HG02571 (cell line): ENCODE measurements at regions not wholly inside any gene's neighbourhood (a gene's known extent, or its start where the extent isn't known, plus 50 kb on each side); places are given as distances from the start of the nearest gene placed in this dataset.

Source experiments
- ATAC-seq: cut with Tn5 transposase; IDR thresholded peaks from one replicate; pipeline ENCODE4 v1.9.1; 2021; ENCODE audit warnings: mild to moderate bottlenecking, moderate library complexity; ENCODE audit not compliant: unreplicated experiment

DNA sequence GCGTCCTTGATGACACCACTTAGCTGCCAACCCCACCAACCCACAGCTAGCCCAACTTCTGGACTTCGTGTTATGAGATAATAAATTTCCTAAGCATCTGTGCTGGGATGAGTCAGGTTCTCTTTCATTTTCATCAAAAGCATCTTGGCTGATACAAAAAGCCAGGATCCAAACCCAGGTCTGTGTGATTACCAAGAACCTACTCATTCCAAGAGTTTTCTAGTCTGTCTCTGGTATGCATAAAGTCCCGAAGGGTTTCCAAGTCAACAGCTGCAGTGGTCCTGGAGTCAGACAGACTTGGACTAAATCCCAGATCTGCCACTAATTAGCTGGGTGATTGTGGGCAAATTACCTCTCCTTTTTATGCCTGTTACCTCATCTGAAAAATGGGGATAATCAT is 55.5 kb upstream of the SERP2 start:
- ATAC-seq: no peak

DNA sequence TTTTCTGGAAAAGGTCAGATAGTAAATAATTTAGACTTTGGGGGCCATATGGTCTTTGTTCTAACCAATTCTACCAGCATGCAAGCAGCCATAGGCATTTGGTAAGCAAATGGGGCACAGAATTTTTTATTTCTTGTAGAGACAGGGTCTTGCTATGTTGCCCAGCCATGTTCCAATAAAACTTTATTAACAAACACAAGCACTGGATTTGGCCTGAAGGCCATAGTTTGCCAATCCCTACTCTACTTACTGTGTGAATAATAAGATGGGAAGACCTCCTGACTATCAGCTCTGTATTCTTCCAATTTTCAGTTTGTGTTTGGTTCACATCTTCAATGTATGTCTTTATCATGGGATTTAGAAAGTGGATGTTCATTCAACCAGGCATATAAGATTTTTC is 53.0 kb upstream of the SERP2 start:
- ATAC-seq: no peak

DNA sequence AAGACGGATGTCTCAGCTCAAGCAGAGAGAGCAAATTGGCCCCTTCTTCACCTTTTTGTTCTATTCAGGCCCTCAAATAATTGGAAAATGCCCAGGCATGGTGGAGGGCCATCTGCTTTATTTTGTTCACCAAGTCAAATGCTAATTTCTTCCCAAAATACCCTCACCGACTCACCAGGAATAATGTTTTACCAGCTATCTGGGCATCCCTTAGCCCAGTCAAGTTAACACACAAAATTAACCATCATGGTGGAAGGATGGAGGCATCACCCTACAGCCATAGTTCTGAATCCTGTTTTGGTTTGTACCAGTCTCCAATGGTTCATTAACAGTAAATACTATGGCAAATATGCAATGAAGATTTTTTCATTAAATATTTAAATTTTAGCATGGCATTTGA is 51.7 kb upstream of the SERP2 start:
- no peak for ATAC-seq

DNA sequence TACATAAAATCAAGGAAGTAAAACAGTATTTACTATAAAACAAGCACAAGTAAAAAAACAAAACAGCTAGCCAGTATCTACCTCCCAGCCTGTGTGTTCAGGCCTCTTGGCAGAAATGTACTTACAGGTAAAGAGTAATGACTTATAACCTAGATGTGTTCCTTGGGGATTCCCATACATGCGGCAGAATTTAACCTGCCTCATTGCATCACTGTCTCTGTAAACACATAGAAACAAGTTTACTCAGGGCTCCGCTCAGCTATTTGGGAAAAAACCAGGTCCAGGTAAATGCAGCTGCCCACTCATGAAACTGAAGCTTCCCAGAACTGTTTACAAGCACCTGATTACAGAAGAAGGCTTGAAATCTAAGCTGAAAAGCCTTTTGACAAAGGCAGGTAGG is 50.7 kb upstream of the SERP2 start:
- ATAC-seq: no peak

DNA sequence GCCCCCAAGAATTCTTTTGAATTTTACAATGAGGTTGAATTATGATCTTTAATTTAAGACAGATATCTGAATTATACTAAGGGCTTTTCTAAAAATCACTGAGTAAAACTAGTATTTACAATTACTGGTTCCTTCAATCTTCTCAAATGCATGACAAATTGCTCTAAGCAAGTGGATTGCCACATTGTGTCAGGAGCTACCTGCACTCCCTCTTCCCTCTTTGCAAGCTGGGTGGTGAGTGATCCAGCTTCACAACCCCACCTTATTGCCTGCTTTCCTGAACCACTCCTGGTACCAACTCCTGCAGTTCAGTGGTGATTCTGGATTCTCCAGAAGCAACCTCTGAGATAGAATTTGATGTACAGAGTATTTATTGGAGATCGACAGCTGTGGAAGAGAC is 49.9 kb upstream of the SERP2 start:
- ATAC-seq: no peak
